Renal pelvis (tissue), 1 donor: ENCODE measurements at regions not wholly inside any gene's neighbourhood (a gene's known extent, or its start where the extent isn't known, plus 50 kb on each side); places are given as distances from the start of the nearest gene placed in this dataset.

Source experiments
- DNase-seq: peaks from one replicate; pipeline ENCODE4 v3.0.0-alpha.2; 2013

DNA sequence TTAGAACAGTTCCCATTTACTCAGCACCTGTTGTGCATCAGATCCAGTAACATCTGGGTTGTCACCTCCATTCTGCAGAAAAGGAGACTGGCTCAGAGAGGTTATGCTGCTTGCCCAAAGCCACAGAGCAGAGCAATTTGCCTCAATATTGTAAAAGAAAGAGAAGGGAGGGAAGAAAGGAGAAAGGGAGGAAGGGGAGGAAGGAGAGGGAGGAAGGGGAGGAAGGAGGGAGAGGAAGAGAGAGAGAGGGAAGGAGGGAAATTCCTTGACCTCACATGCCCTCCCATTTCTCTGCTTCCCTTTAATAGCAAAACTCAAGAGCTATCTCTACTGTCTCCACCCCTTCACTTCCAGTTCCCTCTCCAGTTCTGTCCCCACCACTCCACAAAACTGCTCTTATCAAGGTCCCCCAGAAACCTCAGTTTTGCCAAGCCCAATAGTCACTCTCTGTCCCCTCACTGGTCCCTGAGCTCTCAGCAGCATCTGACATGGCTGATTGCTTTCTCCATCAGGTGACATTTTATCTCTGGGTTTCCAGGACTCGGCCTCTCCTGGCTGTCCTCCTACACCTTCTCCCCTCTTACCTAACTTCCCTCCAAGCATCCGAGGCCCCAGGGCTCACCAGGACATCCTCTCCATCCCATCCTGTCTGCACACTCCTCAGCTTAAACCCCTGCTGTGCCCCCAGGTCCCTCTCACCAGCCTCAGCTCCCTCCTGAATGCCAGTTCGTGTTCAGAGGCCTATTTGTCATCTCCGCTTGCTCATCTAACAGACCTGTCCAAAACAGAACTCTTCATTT lies 104.7 kb upstream of the LINGO1 start:
- DNase-seq: no peak

DNA sequence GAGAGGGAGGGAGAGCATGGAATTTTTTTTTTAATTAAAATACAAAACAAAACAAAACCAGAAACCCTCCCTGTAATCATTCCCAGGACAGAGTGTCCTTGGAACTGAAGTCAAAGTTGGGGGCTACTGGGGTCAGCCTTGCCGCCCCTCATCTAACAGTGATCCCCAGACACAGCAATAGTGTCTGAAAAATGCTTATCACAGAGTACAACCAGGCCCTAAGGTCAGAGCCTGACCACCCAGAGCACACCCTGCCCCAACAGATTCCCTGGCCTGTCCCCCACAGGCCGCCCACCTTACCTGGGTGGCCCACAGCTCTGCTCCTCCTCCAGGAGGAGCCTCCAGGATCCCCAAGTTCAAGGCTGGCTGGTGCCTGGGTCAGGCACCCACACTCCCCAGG lies 101.6 kb upstream of the LINGO1 start:
- DNase-seq: no peak

DNA sequence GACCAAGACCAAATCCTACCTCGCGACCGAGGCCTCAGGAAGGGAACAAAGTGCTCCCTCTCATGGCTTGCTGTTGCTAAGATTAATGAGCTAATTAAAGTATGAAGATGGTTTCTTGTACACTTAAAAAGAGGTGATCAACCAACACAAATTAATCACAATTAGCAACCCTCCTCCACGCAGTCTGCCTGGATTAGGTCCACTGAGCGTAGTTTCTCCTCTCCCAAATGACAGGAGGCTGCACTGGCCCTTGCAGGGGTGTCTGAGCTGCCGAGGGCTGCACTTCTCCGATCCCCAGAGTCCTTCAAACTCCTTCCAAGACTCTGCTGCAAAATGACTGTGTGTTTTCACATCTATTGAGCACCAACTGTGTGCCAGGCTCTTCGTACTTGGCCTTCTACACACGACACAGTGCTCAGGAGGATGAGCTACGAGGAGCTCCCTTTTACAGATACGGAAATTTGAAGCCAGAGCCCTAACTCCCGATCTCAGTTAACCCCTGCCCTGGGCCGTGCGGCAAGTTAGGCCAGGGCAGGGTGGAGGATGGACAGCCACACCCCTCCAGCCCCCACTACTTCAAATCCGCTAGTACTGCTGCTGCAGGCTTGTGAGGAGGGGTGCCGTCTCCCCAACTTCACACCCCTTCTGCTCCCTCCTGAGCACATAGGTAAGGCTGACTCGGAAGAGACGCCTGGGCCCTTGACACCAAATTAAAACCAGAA lies 101.0 kb upstream of the LINGO1 start:
- DNase-seq: no peak

DNA sequence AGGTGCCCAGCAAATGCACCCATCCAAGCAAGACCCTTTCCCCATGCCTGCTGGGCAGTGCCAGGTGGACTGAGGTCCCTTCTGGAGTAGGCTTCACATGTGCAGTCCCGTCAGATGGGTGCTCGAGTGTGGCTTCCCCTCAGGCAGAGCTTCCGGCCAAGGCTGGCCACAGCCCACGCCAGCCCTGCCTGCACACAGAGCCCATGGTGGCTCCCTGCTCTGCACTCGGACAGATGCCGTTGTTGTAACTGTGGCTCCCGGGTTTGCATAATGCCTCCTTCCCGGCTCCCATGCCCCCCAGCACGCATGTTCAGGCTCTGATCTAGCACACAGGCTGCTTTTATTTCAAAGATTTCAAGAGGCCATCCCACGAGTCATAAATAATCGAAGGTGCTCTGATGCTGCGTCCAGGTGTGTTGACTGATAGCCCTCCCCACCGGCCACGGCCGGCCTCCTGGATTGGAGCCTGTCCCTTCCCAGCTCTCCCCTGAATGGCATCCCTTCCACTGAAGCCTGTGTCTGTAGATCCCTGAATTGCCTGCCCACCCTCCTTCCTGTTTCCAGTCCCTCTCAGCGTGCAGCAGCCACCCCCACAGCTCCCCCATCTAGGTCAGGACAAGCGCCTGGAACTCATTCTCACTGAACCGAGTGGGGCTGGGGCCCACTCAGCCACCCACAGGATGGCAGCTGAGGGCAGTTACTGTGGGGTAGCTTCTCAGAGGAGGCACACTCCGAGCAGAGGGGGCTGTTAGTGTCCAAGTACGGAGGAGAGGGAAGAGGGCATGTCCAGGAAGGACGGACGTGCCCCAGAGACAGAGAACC lies 100.0 kb upstream of the LINGO1 start:
- DNase-seq: no peak

DNA sequence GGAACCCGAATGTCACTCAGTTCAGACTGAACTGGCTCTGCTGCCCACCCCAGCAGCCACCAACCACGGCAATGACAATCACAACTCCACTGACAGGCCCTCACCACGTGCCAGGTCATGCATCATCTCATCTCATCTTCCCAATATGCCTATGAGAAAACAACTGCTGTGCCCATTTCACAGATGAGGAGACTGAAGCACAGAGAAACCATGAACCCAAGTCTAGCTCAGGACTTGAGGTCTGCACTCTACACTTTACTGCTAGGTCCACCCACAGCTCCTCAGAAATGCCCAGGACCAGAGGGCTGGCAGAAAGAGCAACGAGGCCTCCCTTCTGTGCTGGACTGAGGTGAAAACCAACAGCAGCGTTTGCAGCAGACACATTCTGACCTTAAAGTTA lies 99.2 kb upstream of the LINGO1 start:
- DNase-seq: no peak

DNA sequence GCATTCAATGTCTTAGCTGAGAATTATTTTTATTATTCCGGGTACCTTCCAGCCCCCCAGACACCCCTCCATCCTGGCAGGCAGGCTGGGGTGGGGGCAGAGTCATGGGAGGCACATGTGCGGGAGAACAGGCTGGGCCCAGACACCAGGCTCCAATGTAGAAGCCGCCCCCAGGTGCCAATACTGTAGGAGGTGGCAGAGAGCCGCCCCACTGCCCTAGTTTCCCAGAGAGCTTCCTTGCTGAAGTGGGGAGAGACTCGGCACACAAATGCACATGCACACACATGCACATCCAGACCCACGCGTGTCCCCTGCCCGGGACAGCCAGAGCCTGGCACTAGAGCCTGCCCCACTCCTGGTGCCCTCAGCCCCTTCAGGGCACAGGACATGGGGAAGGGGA lies 98.4 kb upstream of the LINGO1 start:
- no peak for DNase-seq

DNA sequence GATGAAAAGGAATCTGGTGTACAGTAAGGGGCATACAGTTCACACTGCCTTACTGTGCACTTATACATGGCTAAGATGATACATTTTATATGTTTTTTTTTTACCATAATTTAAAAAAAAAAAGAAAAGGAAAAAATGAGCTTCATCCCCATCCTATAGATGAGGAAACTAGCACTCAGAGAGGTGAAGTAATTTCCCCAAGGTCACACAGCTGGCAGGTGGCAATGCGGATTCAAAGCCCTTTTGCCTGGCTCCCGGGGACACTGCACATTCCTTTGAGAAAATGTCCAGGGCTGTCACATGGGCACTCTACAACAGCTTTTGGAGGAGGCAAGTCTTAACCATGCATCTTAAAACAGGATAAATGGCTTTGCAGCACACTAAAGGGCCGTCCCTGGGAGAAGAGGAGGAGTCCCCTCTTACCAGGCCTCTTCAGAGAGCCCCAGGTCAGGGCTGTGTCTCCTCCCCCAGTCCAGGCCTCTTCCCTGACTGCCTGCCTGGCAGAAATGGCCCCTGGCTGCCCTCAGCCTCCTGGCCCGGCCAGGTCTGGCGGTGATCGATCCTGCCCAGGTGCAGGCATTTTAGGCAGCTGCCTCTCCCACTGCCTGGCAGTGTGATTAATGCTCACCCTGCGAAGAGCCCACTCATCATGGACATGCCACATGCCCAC lies 95.1 kb upstream of the LINGO1 start:
- no peak for DNase-seq

DNA sequence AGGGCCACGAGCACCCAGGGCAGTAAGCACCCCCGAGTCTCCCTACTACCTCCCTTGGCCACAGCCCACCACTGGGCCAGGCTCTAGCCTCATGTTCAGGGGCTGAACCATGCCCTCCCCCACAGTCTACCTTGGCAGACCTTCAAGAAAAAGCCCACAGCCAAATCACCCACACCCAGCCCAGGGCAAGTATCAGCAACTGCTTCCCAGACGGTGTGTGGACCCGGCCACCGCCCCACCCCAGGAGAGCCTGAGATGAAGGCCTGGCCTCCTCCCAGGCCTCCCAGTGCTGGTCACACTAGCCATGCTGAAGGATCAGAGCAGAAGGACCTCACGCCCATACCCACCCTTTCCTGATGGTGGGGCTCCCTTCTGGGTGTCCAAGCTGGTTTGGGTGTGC lies 92.0 kb upstream of the LINGO1 start:
- DNase-seq: no peak

DNA sequence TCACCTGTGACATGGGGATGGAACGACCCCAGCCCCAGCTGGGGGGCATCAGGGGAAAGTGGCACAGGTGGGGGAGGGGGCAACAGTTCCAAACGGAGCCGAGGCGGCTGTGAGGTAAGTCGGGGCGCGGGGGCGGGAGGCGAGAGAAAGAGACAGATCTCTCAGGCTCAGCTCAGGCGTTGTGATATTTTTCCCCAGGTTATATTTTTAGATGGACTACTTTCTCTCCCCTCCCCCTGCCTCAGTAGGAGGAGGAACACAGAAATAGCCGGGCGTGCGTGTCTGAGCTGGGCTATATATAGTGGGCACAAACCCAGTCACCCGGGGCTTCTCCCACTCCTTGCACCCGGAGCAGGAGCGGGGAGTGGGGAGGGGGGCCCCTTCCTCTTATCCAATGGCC lies 91.0 kb upstream of the LINGO1 start:
- DNase-seq: no peak

DNA sequence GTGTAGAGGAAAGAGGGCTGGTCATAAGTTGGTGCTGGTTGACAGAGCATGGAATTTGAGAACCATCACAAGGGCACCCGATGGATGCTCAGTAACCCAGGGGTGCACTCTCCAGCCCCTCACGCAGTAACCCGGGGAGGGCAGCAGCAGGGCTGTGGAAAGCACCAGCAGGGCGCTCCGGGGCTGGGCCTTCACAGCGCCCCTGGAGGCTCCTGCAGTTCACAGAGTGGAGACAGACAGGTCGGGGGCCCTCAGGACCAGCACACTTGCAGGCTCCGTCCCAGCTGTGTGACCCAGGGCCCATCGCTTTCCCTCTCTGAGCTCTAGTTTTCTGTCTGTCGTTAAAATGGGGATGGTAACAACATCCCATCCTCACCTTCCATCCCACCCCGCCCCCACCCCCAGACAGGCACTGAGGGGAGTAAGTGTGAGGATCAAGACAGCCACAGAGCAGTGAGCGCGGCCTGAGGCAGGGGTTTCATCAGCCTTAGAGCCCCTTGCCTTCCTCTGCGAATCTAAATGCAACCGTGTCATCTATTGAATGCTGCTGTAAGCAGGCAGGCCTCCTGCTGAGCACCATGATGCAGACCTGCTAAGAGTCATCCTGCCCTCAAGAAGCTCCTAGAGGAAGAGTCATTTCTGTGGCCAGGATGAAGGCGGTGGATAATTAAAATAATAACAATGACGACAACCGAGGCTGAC lies 90.2 kb upstream of the LINGO1 start:
- DNase-seq: no peak

DNA sequence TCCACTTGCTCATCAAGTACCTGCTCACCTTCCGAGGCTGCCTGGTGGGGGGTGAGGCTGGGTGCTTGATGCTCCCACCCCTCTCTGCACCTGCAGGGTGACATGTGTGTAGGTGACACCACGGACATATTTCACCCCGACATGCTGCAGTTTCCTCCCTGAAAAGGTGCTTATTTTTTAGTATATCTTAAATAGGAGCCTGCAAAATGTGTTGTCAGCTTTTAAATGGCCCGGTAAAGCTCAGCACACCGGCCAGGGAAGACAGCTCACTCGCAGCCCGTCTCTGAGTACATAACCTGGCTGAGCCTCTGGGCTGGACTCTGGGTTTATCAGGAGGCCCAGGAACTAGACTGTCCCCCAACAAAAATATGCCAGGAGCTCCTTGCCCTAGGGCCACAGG lies 89.3 kb upstream of the LINGO1 start:
- DNase-seq: no peak

DNA sequence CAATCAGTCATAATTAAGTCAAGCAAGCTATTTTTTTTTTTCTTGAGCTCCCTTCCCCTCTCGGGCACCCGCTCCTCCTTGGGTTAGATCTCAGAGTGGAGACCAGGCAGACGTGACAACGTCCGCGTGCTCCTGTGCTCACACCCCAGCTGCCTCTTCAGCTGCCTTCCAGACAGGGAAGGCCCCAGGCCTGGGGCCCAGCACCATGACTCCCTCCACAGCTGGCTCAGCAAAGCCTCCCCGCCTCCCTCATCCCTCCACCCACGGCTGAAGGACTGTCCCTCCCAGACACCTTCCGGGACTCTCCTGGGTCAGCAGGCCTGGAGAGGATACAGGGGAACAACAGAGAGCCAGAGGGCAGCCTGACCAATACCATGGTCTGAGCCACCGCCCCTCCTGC lies 87.9 kb upstream of the LINGO1 start:
- DNase-seq: no peak

DNA sequence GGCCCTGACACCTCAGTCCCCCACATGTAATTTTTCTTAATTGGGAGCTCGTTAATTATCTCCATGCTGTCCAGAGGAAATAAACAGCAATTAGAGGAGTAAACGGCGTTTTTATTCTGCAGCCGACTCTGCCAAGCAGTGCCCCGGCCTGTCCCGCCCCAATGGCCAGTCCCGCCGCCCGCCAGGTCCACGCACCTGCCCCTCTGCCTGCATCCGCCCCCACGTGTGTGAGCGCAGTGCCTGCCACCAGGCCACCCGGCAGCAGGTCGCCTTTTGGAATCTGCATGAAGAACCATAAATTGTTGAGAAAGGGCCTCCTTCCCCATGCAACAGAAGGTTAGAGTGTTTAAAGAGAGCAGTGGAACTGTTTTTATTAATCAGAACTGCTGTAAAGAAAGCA lies 87.5 kb upstream of the LINGO1 start:
- no peak for DNase-seq

DNA sequence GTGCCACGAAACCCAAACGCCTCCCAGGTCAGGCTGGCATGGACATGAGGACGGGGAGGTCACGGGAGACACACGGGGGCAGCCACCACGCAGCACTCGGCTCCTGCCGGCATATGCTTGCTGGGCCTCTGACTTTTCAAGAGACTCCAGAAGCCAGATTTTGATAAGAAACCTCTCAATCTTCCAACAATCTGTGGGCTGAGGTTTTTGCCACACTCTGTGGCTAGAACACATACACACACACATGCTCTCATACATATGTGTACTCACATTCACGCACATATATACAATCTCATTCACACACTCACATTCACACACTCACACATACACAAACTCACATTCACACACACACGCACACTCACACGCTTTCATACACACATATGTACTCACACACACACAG lies 86.7 kb upstream of the LINGO1 start:
- no peak for DNase-seq

DNA sequence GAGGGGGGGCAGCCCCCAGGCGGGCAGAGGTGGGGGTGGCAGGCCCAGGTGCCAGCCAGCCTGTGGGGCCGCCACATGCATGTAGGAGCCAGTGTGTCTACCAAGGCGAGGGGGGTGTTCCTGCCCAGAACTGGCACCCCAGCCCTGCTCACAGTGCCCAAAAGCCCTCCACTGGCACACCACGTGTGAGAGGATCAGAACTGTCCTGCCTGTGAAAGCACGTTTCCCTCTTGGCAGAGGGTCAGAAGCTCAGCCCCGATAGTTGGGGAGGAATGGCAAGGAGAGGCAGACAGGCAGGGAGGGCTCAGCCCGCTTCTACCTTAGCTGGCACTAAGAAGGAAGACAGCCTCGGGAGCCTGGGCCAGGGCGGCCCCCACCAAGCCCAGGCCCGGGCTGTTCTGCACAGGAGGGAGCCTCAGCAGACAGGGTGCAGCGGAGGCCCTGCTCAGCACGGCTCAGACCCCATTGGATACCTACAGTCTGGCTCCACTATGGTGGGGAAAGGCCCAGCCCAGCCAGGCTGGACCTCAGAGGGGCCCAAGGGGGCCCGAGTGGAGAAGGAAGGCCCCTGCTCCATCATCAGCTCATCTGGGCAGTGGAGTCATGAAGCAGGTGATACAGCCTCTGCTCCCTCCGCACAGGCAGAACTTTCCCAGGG lies 84.8 kb upstream of the LINGO1 start:
- no peak for DNase-seq

DNA sequence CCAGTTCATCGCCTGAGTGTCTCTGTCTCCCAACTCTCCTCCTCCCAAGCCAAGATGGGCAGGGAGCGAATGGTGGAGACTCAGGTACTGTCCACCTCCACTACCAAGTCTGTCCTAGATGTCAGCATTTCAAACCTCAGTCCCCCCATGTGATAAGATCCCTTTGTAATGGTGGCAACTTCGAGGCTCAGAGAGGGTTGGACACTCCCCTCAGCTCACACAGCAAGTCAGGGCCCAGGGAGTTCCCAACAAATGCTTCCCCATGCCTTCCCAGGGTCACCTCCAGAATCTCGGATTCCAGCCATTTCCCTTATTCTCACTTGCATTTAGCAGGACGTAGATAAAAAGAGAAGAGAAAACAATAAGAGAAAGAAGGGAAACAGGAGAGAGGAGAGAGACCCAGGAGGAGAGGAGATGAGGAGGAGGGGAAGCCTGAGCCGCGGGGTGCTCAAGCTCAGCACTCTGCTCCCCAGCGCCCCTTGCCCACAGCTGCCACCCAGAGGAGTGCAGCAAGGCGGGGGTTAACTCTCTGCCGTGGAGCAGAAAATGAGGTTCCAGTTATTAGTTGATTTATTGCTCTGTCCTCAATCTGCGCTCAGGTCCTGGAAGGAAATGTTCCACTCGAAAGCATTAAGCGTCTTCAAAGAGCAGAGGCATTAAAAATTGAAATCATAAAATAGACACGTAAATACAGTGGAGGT lies 84.1 kb upstream of the LINGO1 start:
- DNase-seq: no peak

DNA sequence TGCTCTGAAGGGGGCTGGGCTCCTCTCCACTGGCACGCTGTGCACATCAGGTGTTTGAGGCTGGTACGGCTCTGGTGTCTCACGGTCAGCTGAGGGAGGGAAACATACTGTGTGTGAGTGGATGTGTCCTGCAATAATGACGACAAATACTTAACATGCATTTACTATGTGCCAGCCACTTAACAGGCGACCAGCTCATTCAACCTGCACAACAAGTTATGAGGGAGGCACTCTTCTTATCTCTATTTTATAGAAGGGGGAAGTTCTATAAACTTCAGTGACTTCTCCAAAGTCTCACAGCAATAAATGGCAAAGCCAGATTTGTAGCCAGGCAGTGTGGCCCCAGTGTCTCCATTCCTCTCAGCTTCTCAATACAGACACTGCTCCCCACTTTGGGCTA lies 83.1 kb upstream of the LINGO1 start:
- DNase-seq: no peak

DNA sequence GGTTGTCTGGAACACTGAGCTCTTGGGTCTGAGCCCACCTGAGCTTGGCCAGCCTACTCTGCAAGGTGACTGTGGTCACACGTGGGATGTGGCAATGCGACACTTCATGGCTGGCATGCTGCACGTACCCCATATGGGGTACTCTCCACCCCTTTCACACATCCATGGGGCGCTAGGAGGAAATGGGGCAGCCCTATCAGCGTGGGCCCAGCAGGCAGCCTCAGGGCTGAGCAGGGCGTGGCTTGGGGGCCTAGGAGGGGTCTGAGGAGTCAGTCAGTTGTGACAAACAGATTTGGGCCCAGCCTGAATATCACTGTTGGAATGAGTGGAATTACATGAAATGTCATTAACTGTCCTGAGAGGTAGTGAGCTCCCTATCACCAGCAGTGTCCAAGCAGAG lies 82.3 kb upstream of the LINGO1 start:
- no peak for DNase-seq

DNA sequence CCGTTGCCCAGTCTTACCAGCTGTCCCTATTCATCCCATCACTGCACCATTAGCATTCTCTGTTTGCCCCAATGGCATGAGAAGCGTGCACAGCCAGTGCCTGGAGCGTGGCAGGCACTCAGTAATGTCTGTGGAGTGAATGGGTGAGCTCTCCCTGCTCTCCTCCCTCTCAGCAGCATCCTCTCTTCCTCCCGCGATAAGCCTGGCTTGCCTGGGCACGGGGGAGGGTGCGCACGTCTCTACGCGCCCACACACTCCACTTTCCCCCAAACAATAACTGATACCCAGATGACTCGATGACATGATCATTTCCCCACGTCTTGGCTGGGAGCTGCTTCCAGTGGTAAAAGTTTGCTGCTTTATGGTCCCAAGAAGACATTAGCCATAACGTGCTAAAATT lies 81.8 kb upstream of the LINGO1 start:
- DNase-seq: no peak

DNA sequence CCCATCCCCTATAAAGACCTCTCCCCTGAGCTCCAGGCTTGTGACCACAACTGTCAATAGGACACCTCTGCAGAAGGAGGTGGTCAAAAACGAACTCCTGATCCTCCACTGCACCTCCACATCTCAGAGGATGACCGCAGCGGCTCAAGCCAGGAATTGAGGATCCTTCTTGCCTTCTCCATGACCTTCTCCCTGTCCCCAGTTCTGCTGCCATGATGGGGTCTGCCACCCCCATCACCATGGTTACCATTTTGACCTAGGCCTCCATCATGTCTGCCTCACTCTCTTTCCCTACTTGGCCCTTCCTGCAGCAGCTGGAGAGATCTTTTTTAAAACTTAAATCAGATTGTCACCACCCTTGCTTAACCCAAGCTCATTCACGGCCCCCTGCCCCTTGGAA lies 81.3 kb upstream of the LINGO1 start:
- DNase-seq: no peak

DNA sequence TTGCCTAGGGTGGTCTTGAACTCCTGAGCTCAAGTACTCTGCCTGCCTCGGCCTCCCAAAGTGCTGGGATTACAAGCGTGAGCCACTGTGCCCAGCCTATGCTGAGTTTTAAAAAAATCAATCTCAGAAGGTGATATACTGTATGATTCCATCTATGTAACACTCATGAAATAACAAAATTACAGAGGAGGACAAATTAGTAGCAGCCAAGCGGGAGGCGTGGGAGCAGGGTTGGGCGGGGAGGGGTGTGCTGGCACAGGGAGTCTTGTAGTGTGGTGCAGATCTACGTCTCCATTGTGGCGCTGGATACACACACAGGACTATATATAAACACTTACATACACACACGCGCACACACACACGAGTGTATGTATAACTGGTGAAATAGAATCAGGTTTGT lies 80.6 kb upstream of the LINGO1 start:
- DNase-seq: no peak
